Esophagus squamous epithelium (tissue), 5 donors: ENCODE measurements at regions not wholly inside any gene's neighbourhood (a gene's known extent, or its start where the extent isn't known, plus 50 kb on each side); places are given as distances from the start of the nearest gene placed in this dataset.

Source experiments
- DNase-seq: peaks from one replicate; lab custom pipeline; 2025; lab: John Stamatoyannopoulos, UW
- H3K27ac ChIP-seq, 4 donors: fragments of 200-600 bp; sonication (generic); one replicate each; pipeline ENCODE4 v1.5.1; 2016 to 2019; ENCODE audit warnings: mild to moderate bottlenecking in 1 of 4
- H3K27me3 ChIP-seq, 4 donors: fragments of 200-600 bp; sonication (generic); 1 replicate in 3 of 4; 2 replicates in 1 of 4; pipeline versions ENCODE4 v1.5.1 to v1.6.0; 2017 to 2021; ENCODE audit warnings: antibody characterized with exemption in 1 of 4
- H3K36me3 ChIP-seq, 3 donors: fragments of 200-600 bp; sonication (generic); one replicate each; pipeline ENCODE4 v1.5.1; 2016 to 2019
- H3K4me1 ChIP-seq, 3 donors: fragments of 200-600 bp; sonication (generic); one replicate each; pipeline ENCODE4 v1.5.1; 2017 to 2019
- H3K4me3 ChIP-seq, 4 donors: fragments of 200-600 bp; sonication (generic); 1 replicate in 3 of 4; 2 replicates in 1 of 4; pipeline ENCODE4 v1.5.1; 2016 to 2019; ENCODE audit warnings: mild to moderate bottlenecking in 2 of 4, moderate library complexity in 1 of 4
- H3K9me3 ChIP-seq, 3 donors: fragments of 200-600 bp; sonication (generic); one replicate each; pipeline ENCODE4 v1.5.1; 2016 to 2019
- POLR2A ChIP-seq, 4 donors: fragments of 450-650 bp; IDR thresholded peaks; one replicate each; pipeline ENCODE4 v1.6.1; 2017; ENCODE audit warnings: antibody characterized with exemption in 4 of 4, mild to moderate bottlenecking in 4 of 4, moderate library complexity in 3 of 4
- WGBS, 2 donors: methylation state at CpG; one replicate each; pipeline ENCODE4 v1.1.5; 2018; 5-methylcytosine and 5-hydroxymethylcytosine counted together
- intact Hi-C: fragments of 100-400 bp; cut with DNase I; formaldehyde crosslinking; loops from one replicate; pipeline ENCODE4 v1.15.0; 2022
- TF ChIP-seq, protein P1 (sequence below), 6 experiments: fragments of 450-650 bp in 4 of 6; fragments of 200-600 bp in 2 of 6; sonication (generic) in 2 of 6; IDR thresholded peaks; one replicate each; pipeline ENCODE4 v1.5.1; 2016 to 2019; ENCODE audit warnings: antibody characterized with exemption in 6 of 6, mild to moderate bottlenecking in 4 of 6, moderate library complexity in 4 of 6
- donor health status: DM: yes; HTN: yes; CAD: no.

DNA sequence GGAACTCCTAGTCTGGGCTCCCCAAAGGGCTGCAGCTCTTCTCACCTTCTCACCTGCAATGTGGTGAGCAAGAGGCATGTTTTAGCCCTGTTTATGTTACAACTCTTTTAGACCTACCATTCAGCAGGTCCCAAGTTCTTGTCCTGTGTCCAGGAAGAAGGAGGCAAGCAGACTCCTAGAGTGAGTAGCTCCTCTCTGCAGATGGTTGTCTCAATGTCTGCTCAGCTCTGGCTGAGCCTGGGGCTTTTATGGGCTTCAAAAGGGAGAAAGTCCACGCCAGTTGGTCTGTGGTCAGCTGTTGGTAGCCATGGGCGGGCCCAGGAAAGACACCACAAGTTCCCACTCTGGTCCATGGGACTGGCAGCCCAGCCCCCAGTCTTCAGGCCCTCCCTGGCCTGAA, 148.1 kb upstream of the HS6ST1 start:
- intact Hi-C loops = no loop called here
- H3K36me3 ChIP-seq = no peaks in the 10 kb centered on the region
- H3K4me3 ChIP-seq = no peak overlapping the region
- peaks cover 0 to 25% (median 5%) of the 10 kb centered on the region in 3 donors for H3K4me1 ChIP-seq
- H3K27me3 ChIP-seq = no peaks in the 10 kb centered on the region
- H3K27ac ChIP-seq = no peak overlapping the region
- TF ChIP-seq POLR2A (IDR thresholded peaks at IDR 0.05) = no peak
- TF ChIP-seq, protein P1, sequence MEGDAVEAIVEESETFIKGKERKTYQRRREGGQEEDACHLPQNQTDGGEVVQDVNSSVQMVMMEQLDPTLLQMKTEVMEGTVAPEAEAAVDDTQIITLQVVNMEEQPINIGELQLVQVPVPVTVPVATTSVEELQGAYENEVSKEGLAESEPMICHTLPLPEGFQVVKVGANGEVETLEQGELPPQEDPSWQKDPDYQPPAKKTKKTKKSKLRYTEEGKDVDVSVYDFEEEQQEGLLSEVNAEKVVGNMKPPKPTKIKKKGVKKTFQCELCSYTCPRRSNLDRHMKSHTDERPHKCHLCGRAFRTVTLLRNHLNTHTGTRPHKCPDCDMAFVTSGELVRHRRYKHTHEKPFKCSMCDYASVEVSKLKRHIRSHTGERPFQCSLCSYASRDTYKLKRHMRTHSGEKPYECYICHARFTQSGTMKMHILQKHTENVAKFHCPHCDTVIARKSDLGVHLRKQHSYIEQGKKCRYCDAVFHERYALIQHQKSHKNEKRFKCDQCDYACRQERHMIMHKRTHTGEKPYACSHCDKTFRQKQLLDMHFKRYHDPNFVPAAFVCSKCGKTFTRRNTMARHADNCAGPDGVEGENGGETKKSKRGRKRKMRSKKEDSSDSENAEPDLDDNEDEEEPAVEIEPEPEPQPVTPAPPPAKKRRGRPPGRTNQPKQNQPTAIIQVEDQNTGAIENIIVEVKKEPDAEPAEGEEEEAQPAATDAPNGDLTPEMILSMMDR (IDR thresholded peaks at IDR 0.05) = no peak
- H3K9me3 ChIP-seq = peaks cover 0 to 40% (median 18%) of the 10 kb centered on the region in 3 donors
- DNase-seq = no peak
- 83% methylated on average over 1 of the region's 2 CpGs; no CpG with 5 or more reads in 1 of the 2 donors for WGBS, 2 donors

DNA sequence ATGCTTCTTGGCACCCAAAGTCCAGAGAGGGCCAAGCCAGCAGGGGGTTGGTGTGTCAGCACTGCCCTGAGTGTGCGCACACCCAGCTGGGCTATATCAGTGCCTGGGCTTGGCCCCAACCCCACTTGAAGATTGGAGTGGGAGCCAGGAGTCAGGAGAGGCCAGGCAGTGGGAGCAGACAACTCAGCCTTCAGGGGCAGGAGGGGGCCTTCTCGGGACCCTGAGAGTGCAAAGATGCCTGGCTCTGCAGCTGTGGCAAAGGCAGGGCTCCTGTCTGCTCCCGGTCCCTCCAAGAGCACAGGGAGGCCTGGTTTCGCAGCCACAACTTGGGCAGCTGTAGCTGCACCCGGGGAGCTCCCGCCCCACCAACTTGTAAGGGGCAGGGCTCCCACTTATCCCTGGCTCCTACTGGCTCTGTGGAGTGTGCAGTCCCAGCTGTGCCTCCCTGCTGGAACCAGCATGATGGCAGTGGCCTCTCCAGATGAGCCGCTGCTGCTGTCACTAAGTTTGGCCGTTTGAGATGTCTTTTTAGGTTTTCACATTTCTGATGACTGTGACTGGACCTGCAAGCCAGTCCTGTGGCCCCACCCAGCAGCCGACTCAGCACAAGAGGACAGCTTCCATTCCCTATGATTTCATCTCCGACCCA, 148.8 kb upstream of the HS6ST1 start:
- H3K9me3 ChIP-seq = peaks cover 0 to 40% (median 18%) of the 10 kb centered on the region in 3 donors
- 88 to 96% methylated on average over 4 to 7 of the region's 10 CpGs for WGBS, 2 donors
- H3K4me1 ChIP-seq = peaks cover 0 to 25% (median 5%) of the 10 kb centered on the region in 3 donors
- TF ChIP-seq, protein P1 (IDR thresholded peaks at IDR 0.05) = no peak
- no peak for TF ChIP-seq POLR2A (IDR thresholded peaks at IDR 0.05)
- no peak for DNase-seq
- H3K4me3 ChIP-seq = no peak overlapping the region
- no peaks in the 10 kb centered on the region for H3K36me3 ChIP-seq
- intact Hi-C loops = no loop called here
- no peaks in the 10 kb centered on the region for H3K27me3 ChIP-seq
- no peak overlapping the region for H3K27ac ChIP-seq

DNA sequence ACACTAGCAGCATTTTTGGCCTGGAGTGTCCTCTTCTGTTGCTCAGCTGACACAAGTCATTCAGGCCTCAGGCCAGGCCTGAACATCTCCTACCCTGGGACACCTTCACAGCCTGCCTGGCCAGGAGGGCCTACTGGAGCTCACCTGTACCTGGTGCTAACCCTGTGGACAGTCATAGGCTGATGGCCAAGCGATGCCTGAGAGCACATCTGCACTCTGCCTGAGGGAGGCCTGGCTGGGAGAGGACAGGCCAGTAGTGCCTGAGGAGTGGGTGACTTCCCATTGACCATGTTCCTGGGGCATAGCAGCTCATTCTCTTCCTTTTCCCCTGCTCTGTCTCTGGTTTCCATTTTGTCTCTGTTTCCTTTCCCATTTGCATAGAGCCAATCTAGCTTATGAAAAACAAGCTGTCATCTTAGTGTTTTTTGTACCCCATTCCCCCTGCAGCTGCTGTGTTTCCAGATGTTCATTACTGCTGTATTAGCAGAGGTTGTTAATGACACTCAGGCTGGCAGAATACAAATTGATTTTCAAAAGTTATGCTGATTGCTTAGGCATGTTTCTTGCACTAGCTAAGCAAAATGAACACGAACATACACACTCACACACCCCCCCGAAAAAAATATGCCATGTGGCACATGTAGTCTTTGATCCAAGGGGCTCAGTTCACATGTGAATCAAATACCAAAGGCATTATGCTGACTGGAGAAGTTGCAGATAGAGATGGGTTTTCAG, 149.7 kb upstream of the HS6ST1 start:
- H3K9me3 ChIP-seq = peaks cover 0 to 40% (median 18%) of the 10 kb centered on the region in 3 donors
- intact Hi-C loops = no loop called here
- DNase-seq = no peak
- no peak overlapping the region for H3K4me3 ChIP-seq
- H3K27ac ChIP-seq = no peak overlapping the region
- WGBS, 2 donors = 78 to 80% methylated on average over 2 to 3 of the region's 3 CpGs
- peaks cover 0 to under 1% (median 0%) of the 10 kb centered on the region in 4 donors for H3K27me3 ChIP-seq
- peaks cover 3 to 33% (median 5%) of the 10 kb centered on the region in 3 donors for H3K4me1 ChIP-seq
- no peak for TF ChIP-seq POLR2A (IDR thresholded peaks at IDR 0.05)
- TF ChIP-seq, protein P1 (IDR thresholded peaks at IDR 0.05) = no peak
- H3K36me3 ChIP-seq = no peaks in the 10 kb centered on the region

GRCh38 chr2:128469203-128469602, 150.5 kb upstream of the HS6ST1 start:
- H3K27ac ChIP-seq = no peak overlapping the region
- H3K36me3 ChIP-seq = no peaks in the 10 kb centered on the region
- 80 to 100% methylated on average over 1 of the region's 1 CpG for WGBS, 2 donors
- H3K27me3 ChIP-seq = peaks cover 0 to 9% (median 0%) of the 10 kb centered on the region in 4 donors
- TF ChIP-seq, protein P1 (IDR thresholded peaks at IDR 0.05) = peak in 4 of 6 experiments; percentile 13 to 58 (median 21)
- no peak for TF ChIP-seq POLR2A (IDR thresholded peaks at IDR 0.05)
- no peak overlapping the region for H3K4me3 ChIP-seq
- H3K4me1 ChIP-seq = peaks cover 7 to 42% (median 12%) of the 10 kb centered on the region in 3 donors
- peaks cover 0 to 40% (median 18%) of the 10 kb centered on the region in 3 donors for H3K9me3 ChIP-seq
- intact Hi-C loops = no loop called here
- DNase-seq = no peak

GRCh38 chr2:128469875-128470274, 151.2 kb upstream of the HS6ST1 start:
- H3K36me3 ChIP-seq = no peaks in the 10 kb centered on the region
- H3K4me3 ChIP-seq = no peak overlapping the region
- DNase-seq = no peak
- no peak for TF ChIP-seq POLR2A (IDR thresholded peaks at IDR 0.05)
- TF ChIP-seq, protein P1 (IDR thresholded peaks at IDR 0.05) = no peak
- H3K4me1 ChIP-seq = peaks cover 7 to 43% (median 12%) of the 10 kb centered on the region in 3 donors
- intact Hi-C loops = no loop called here
- H3K27ac ChIP-seq = no peak overlapping the region
- H3K9me3 ChIP-seq = peaks cover 0 to 40% (median 18%) of the 10 kb centered on the region in 3 donors
- peaks cover 0 to 15% (median 0%) of the 10 kb centered on the region in 4 donors for H3K27me3 ChIP-seq
- 70 to 80% methylated on average over 2 of the region's 3 CpGs for WGBS, 2 donors
